Adrenal gland (tissue), 5 donors: ENCODE measurements at regions not wholly inside any gene's neighbourhood (a gene's known extent, or its start where the extent isn't known, plus 50 kb on each side); places are given as distances from the start of the nearest gene placed in this dataset.

Source experiments
- POLR2A ChIP-seq, 2 donors: fragments of 450-650 bp; IDR thresholded peaks; one replicate each; pipeline ENCODE4 v1.6.1; 2017; ENCODE audit warnings: antibody characterized with exemption in 2 of 2, mild to moderate bottlenecking in 2 of 2, moderate library complexity in 1 of 2
- TF ChIP-seq, protein P1 (sequence below), 6 experiments: fragments of 450-650 bp in 4 of 6; fragments of 200-600 bp in 2 of 6; sonication (generic) in 1 of 6; IDR thresholded peaks; 1 replicate in 5 of 6; 2 replicates in 1 of 6; pipeline versions ENCODE4 v1.5.1 to v1.8.0; 2016 to 2021; ENCODE audit warnings: antibody characterized with exemption in 6 of 6, mild to moderate bottlenecking in 2 of 6, moderate library complexity in 1 of 6
- donor health status: DM: no; HTN: no; CAD: no.

- TF ChIP-seq, protein P1, sequence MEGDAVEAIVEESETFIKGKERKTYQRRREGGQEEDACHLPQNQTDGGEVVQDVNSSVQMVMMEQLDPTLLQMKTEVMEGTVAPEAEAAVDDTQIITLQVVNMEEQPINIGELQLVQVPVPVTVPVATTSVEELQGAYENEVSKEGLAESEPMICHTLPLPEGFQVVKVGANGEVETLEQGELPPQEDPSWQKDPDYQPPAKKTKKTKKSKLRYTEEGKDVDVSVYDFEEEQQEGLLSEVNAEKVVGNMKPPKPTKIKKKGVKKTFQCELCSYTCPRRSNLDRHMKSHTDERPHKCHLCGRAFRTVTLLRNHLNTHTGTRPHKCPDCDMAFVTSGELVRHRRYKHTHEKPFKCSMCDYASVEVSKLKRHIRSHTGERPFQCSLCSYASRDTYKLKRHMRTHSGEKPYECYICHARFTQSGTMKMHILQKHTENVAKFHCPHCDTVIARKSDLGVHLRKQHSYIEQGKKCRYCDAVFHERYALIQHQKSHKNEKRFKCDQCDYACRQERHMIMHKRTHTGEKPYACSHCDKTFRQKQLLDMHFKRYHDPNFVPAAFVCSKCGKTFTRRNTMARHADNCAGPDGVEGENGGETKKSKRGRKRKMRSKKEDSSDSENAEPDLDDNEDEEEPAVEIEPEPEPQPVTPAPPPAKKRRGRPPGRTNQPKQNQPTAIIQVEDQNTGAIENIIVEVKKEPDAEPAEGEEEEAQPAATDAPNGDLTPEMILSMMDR (IDR thresholded peaks at IDR 0.05), result no peak
- TF ChIP-seq POLR2A (IDR thresholded peaks at IDR 0.05), result no peak
Measured at GRCh38 chr7:130914554-130915294, 180.7 kb upstream of the KLF14 start.
